ENCODE measurements at regions not wholly inside any gene's neighbourhood (a gene's known extent, or its start where the extent isn't known, plus 50 kb on each side); places are given as distances from the start of the nearest gene placed in this dataset.

DNA sequence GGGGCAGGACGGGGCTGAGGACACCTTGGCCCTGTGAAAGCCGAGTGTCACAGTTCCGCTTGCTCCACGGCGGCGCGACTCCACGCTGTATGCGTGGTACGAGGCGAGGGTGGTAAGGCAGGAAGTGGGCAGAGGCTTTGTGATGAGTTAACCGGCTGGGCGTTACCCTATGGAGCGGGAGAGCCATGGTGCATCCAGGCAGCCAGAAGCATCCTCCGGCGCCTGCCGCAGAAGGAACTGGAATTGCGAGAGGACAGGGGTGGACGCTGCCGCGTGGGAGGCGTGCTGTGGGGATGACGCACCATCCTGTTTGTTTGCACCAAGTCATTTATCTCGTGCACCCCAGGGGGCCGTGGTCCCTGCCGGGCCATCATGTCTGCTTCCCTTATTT lies 643.9 kb downstream of the BRD1 start:
- no peak overlapping the region for H2AK5ac ChIP-seq (ENCODE audit: low read depth, low read length)
- H3K4me2 ChIP-seq (ENCODE audit: low read depth, low read length): no peak overlapping the region
- no peak overlapping the region for H3K18ac ChIP-seq (ENCODE audit: low read depth, low read length)
- no peak overlapping the region for H3K56ac ChIP-seq (ENCODE audit: extremely low read depth, insufficient read depth, low read length)
- H2BK120ac ChIP-seq (ENCODE audit: low read depth, low read length): no peak overlapping the region
- no TSS peak for BruUV-seq (replicated peaks)
- H2AK9ac ChIP-seq (replicated peaks; ENCODE audit: low read depth, low read length, poor library complexity): no peak overlapping the region
- peaks cover 78% of the 10 kb centered on the region for H3K9me3 ChIP-seq (ENCODE audit: control insufficient read depth, insufficient read depth, low read length)
- H3K27me3 ChIP-seq (ENCODE audit: control insufficient read depth, insufficient read depth, low read length): no peaks in the 10 kb centered on the region
- CTCF ChIA-PET: no interaction called here
- dilution Hi-C loops (cut with HindIII; ENCODE audit: low sequenced_read_pairs, unreplicated experiment) (no loop called here), in situ Hi-C loops (cut with MboI; ENCODE audit: low sequenced_read_pairs) (no loop called here), intact Hi-C loops (cut with micrococcal nuclease) (no loop called here)
- H3K4me1 ChIP-seq (ENCODE audit: control insufficient read depth, insufficient read depth, low read length): no peaks in the 10 kb centered on the region
- H3K23ac ChIP-seq (ENCODE audit: low read depth, low read length): no peak overlapping the region
- H3K4ac ChIP-seq (ENCODE audit: low read depth, low read length): no peak overlapping the region
- no peak overlapping the region for H2BK15ac ChIP-seq (ENCODE audit: low read depth, low read length)
- H2BK20ac ChIP-seq (ENCODE audit: low read depth, low read length): no peak overlapping the region
- no peak overlapping the region for H3K9ac ChIP-seq (ENCODE audit: low read depth, low read length)
- H3K4me3 ChIP-seq (ENCODE audit: insufficient read depth, low read depth, low read length): no peak overlapping the region
- no peaks in the 10 kb centered on the region for H3K79me1 ChIP-seq (ENCODE audit: low read depth in 1 of 2, low read length in 2 of 2)
- no peaks in the 10 kb centered on the region for H3K9me1 ChIP-seq (ENCODE audit: insufficient read depth, low read length)
- no peak overlapping the region for H4K91ac ChIP-seq (ENCODE audit: insufficient read depth, low read depth, low read length)
- no peaks in the 10 kb centered on the region for H3K36me3 ChIP-seq (ENCODE audit: control insufficient read depth, insufficient read depth, low read length)
- H3K27ac ChIP-seq (ENCODE audit: insufficient read depth, low read length): no peak overlapping the region
- no peak overlapping the region for H2AFZ ChIP-seq (replicated peaks; ENCODE audit: low read length, poor library complexity)
- WGBS, 2 experiments (ENCODE audit: extremely low coverage in 2 of 2, insufficient read length in 1 of 2): 60% methylated on average over 1 of the region's 26 CpGs; no CpG with 5 or more reads in 1 of the 2 experiments
- H3K14ac ChIP-seq (replicated peaks; ENCODE audit: low read depth, low read length): no peak overlapping the region
- H4K20me1 ChIP-seq (ENCODE audit: insufficient read depth, low read length): no peaks in the 10 kb centered on the region
- no peak overlapping the region for H4K5ac ChIP-seq (ENCODE audit: low read depth, low read length)
- H4K8ac ChIP-seq (ENCODE audit: low read depth in 2 of 2, low read length in 2 of 2): no peak overlapping the region
- no peak for TF ChIP-seq RAD21 (IDR thresholded peaks at IDR 0.05; ENCODE audit: low read length)
- no peak for TF ChIP-seq SMC3 (IDR thresholded peaks at IDR 0.05; ENCODE audit: low read depth, low read length)
- TF ChIP-seq, protein P1, sequence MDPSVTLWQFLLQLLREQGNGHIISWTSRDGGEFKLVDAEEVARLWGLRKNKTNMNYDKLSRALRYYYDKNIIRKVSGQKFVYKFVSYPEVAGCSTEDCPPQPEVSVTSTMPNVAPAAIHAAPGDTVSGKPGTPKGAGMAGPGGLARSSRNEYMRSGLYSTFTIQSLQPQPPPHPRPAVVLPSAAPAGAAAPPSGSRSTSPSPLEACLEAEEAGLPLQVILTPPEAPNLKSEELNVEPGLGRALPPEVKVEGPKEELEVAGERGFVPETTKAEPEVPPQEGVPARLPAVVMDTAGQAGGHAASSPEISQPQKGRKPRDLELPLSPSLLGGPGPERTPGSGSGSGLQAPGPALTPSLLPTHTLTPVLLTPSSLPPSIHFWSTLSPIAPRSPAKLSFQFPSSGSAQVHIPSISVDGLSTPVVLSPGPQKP (IDR thresholded peaks at IDR 0.05; ENCODE audit: borderline replicate concordance, low read depth, low read length): no peak
- TF ChIP-seq RCOR1 (IDR thresholded peaks at IDR 0.05; ENCODE audit: insufficient replicate concordance, low read length): no peak
- TF ChIP-seq NFE2L2 (IDR thresholded peaks at IDR 0.05; ENCODE audit: low read depth, low read length): no peak
- no peak for TF ChIP-seq MAZ (IDR thresholded peaks at IDR 0.05; ENCODE audit: borderline replicate concordance, low read depth, low read length)
- TF ChIP-seq FOS (IDR thresholded peaks at IDR 0.05; ENCODE audit: low read depth, low read length): no peak
- TF ChIP-seq, protein P2, sequence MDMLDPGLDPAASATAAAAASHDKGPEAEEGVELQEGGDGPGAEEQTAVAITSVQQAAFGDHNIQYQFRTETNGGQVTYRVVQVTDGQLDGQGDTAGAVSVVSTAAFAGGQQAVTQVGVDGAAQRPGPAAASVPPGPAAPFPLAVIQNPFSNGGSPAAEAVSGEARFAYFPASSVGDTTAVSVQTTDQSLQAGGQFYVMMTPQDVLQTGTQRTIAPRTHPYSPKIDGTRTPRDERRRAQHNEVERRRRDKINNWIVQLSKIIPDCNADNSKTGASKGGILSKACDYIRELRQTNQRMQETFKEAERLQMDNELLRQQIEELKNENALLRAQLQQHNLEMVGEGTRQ (IDR thresholded peaks at IDR 0.05; ENCODE audit: low read depth, low read length): no peak
- TF ChIP-seq, protein P3, sequence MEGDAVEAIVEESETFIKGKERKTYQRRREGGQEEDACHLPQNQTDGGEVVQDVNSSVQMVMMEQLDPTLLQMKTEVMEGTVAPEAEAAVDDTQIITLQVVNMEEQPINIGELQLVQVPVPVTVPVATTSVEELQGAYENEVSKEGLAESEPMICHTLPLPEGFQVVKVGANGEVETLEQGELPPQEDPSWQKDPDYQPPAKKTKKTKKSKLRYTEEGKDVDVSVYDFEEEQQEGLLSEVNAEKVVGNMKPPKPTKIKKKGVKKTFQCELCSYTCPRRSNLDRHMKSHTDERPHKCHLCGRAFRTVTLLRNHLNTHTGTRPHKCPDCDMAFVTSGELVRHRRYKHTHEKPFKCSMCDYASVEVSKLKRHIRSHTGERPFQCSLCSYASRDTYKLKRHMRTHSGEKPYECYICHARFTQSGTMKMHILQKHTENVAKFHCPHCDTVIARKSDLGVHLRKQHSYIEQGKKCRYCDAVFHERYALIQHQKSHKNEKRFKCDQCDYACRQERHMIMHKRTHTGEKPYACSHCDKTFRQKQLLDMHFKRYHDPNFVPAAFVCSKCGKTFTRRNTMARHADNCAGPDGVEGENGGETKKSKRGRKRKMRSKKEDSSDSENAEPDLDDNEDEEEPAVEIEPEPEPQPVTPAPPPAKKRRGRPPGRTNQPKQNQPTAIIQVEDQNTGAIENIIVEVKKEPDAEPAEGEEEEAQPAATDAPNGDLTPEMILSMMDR (conservative IDR thresholded peaks at IDR 0.05; ENCODE audit: low read depth, low read length): no peak
- no peak for TF ChIP-seq BHLHE40 (IDR thresholded peaks at IDR 0.05; ENCODE audit: low read depth, low read length)
- TF ChIP-seq MXI1 (IDR thresholded peaks at IDR 0.05; ENCODE audit: borderline replicate concordance, low read depth, low read length): no peak
- TF ChIP-seq CHD1 (IDR thresholded peaks at IDR 0.05; ENCODE audit: low read depth, low read length): no peak
- TF ChIP-seq RFX5 (IDR thresholded peaks at IDR 0.05; ENCODE audit: low read depth, low read length): no peak
- no peak for TF ChIP-seq POLR2A (IDR thresholded peaks at IDR 0.05; ENCODE audit: low read depth, low read length)
- no peak for TF ChIP-seq MAFK (IDR thresholded peaks at IDR 0.05; ENCODE audit: low read depth, low read length)
- TF ChIP-seq CEBPB (IDR thresholded peaks at IDR 0.05; ENCODE audit: low read depth, low read length): no peak
- no peak for DNase-seq
- ATAC-seq (ENCODE audit: low read depth): no peak
- POLR2A ChIA-PET (ENCODE audit: unreplicated experiment): no interaction called here
- no peak overlapping the region for H2BK5ac ChIP-seq (ENCODE audit: low read depth, low read length, poor library complexity, severe bottlenecking)

Measured in IMR-90 (cell line).